H1 (cell line): ENCODE measurements at regions not wholly inside any gene's neighbourhood (a gene's known extent, or its start where the extent isn't known, plus 50 kb on each side); places are given as distances from the start of the nearest gene placed in this dataset.

Experiments used
- CTCF ChIA-PET: fragments of 300-600 bp; sonication (Branson Sonifier 250); formaldehyde crosslinking; loops from one replicate; lab custom pipeline; 2021; ENCODE audit not compliant: partially characterized antibody; lab: Charles Lee
- POLR2A ChIA-PET: fragments of 300-600 bp; sonication (Branson Sonifier 250); formaldehyde crosslinking; loops from one replicate; lab custom pipeline; 2021; ENCODE audit warnings: inconsistent platforms; ENCODE audit not compliant: partially characterized antibody; lab: Charles Lee
- DNase-seq, 2 experiments: peaks; one replicate each; pipeline versions ENCODE4 v3.0.0 to v3.0.0-alpha.2; 2010 to 2022; ENCODE audit warnings: low spot score in 2 of 2, low read depth in 1 of 2, mixed read lengths in 1 of 2
- FAIRE-seq: peaks from 2 replicates; lab custom pipeline; 2011; peaks lifted over from hg19 to GRCh38; lab: Jason Lieb, UNC
- H2AFZ ChIP-seq: 2 replicates; pipeline ENCODE4 v1.8.1; 2012; ENCODE audit warnings: low read length, inconsistent platforms
- H2AK5ac ChIP-seq: 2 replicates; pipeline ENCODE4 v1.6.1; 2013; ENCODE audit warnings: low read depth, low read length
- H2BK120ac ChIP-seq: replicated peaks from 2 replicates; pipeline ENCODE3; 2013; ENCODE audit warnings: low read depth, low read length, inconsistent platforms
- H2BK12ac ChIP-seq: 2 replicates; pipeline ENCODE4 v1.6.1; 2013; ENCODE audit warnings: low read depth, low read length
- H2BK15ac ChIP-seq: 2 replicates; pipeline ENCODE4 v1.6.1; 2013; ENCODE audit warnings: low read length
- H2BK20ac ChIP-seq: 2 replicates; pipeline ENCODE4 v1.6.1; 2013; ENCODE audit warnings: low read length
- H2BK5ac ChIP-seq: 2 replicates; pipeline ENCODE4 v1.6.1; 2013; ENCODE audit warnings: low read depth, low read length
- H3K14ac ChIP-seq: 2 replicates; pipeline ENCODE4 v1.6.1; 2013; ENCODE audit warnings: inconsistent platforms; ENCODE audit not compliant: insufficient read length
- H3K18ac ChIP-seq: 2 replicates; pipeline ENCODE4 v1.6.1; 2013; ENCODE audit warnings: low read length; ENCODE audit errors: extremely low read depth
- H3K23ac ChIP-seq: 2 replicates; pipeline ENCODE4 v1.6.1; 2013; ENCODE audit warnings: inconsistent platforms; ENCODE audit not compliant: insufficient read length
- H3K23me2 ChIP-seq: 2 replicates; pipeline ENCODE4 v1.6.1; 2013; ENCODE audit warnings: low read depth, low read length
- H3K27ac ChIP-seq: 2 replicates; pipeline ENCODE4 v1.6.1; 2011; ENCODE audit warnings: low read depth, low read length, inconsistent platforms
- H3K27me3 ChIP-seq, 4 experiments: replicated peaks in 1 of 4; 1 replicate in 1 of 4; 2 replicates in 3 of 4; pipeline versions ENCODE4 v1.6.1 to v1.8.1; 2011 to 2013; ENCODE audit warnings: low read length in 3 of 4, mild to moderate bottlenecking in 3 of 4, inconsistent platforms in 2 of 4, mixed read lengths in 2 of 4, moderate library complexity in 1 of 4; ENCODE audit not compliant: control insufficient read depth in 3 of 4, insufficient read depth in 3 of 4; ENCODE audit errors: extremely low read depth in 1 of 4
- H3K36me3 ChIP-seq, 4 experiments: 2 replicates each; pipeline versions ENCODE4 v1.6.1 to v1.8.1; 2011 to 2013; ENCODE audit warnings: mild to moderate bottlenecking in 4 of 4, low read length in 3 of 4, moderate library complexity in 2 of 4, control low read depth in 1 of 4, inconsistent platforms in 1 of 4; ENCODE audit not compliant: insufficient read depth in 4 of 4, control insufficient read depth in 2 of 4
- H3K4ac ChIP-seq: replicated peaks from 2 replicates; pipeline ENCODE3; 2013; ENCODE audit warnings: low read length, low read depth, mixed read lengths, inconsistent platforms; ENCODE audit not compliant: insufficient read length
- H3K4me1 ChIP-seq, 4 experiments: replicated peaks in 1 of 4; 1 replicate in 1 of 4; 2 replicates in 3 of 4; pipeline versions ENCODE4 v1.6.1 to v1.8.1; 2011 to 2013; ENCODE audit warnings: low read length in 3 of 4, inconsistent platforms in 2 of 4, mixed read lengths in 1 of 4; ENCODE audit not compliant: insufficient read depth in 4 of 4, control insufficient read depth in 3 of 4
- H3K4me2 ChIP-seq, 2 experiments: 2 replicates each; pipeline versions ENCODE4 v1.6.1 to v1.8.1; 2011 to 2013; ENCODE audit warnings: low read depth in 2 of 2, low read length in 2 of 2, control low read depth in 1 of 2, inconsistent platforms in 1 of 2, mild to moderate bottlenecking in 1 of 2; ENCODE audit not compliant: insufficient read depth in 1 of 2
- H3K4me3 ChIP-seq, 4 experiments: fragments of 200-600, 300-600 bp in 1 of 4; sonication (generic), shearing (Covaris generic), sonication (Bioruptor Twin) in 1 of 4; 2 replicates each; pipeline versions ENCODE4 v1.5.1 to v1.8.1; 2011 to 2016; ENCODE audit warnings: low read length in 4 of 4, low read depth in 3 of 4, control low read depth in 2 of 4, inconsistent platforms in 2 of 4, mild to moderate bottlenecking in 2 of 4, mixed read lengths in 1 of 4, moderate library complexity in 1 of 4; ENCODE audit not compliant: insufficient read depth in 2 of 4; ENCODE audit errors: extremely low read depth in 1 of 4
- H3K56ac ChIP-seq: replicated peaks from 2 replicates; pipeline ENCODE3; 2013; ENCODE audit warnings: low read depth, mild to moderate bottlenecking, mixed read lengths, low read length, inconsistent platforms; ENCODE audit not compliant: insufficient read length
- H3K79me1 ChIP-seq: 2 replicates; pipeline ENCODE4 v1.6.1; 2013; ENCODE audit warnings: low read depth, low read length, control low read depth
- H3K79me2 ChIP-seq, 2 experiments: 2 replicates each; pipeline versions ENCODE4 v1.6.1 to v1.8.1; 2012 to 2013; ENCODE audit warnings: low read length in 2 of 2, mild to moderate bottlenecking in 2 of 2, inconsistent platforms in 1 of 2; ENCODE audit not compliant: insufficient read depth in 2 of 2, control insufficient read depth in 1 of 2
- H3K9ac ChIP-seq, 4 experiments: replicated peaks in 1 of 4; 1 replicate in 1 of 4; 2 replicates in 3 of 4; pipeline versions ENCODE4 v1.6.1 to v1.8.1; 2011 to 2013; ENCODE audit warnings: low read depth in 3 of 4, low read length in 3 of 4, control low read depth in 2 of 4, mild to moderate bottlenecking in 2 of 4, moderate library complexity in 2 of 4, inconsistent platforms in 1 of 4; ENCODE audit errors: extremely low read depth in 1 of 4
- H3K9me3 ChIP-seq, 2 experiments: 2 replicates each; pipeline versions ENCODE4 v1.6.1 to v1.8.1; 2012 to 2013; ENCODE audit warnings: mild to moderate bottlenecking in 2 of 2, moderate library complexity in 2 of 2, control low read depth in 1 of 2, inconsistent platforms in 1 of 2, low read depth in 1 of 2, low read length in 1 of 2, mixed read lengths in 1 of 2; ENCODE audit not compliant: insufficient read depth in 2 of 2
- H4K20me1 ChIP-seq, 2 experiments: replicated peaks in 1 of 2; 2 replicates each; pipeline versions ENCODE3 to v1.8.1; 2011 to 2013; ENCODE audit warnings: inconsistent platforms in 2 of 2, low read length in 2 of 2, mild to moderate bottlenecking in 1 of 2; ENCODE audit not compliant: insufficient read depth in 2 of 2, control insufficient read depth in 1 of 2
- H4K5ac ChIP-seq: 2 replicates; pipeline ENCODE4 v1.6.1; 2013; ENCODE audit warnings: low read length, low read depth, mixed read lengths, inconsistent platforms; ENCODE audit not compliant: insufficient read length
- H4K8ac ChIP-seq: 2 replicates; pipeline ENCODE4 v1.8.0; 2013; ENCODE audit warnings: mild to moderate bottlenecking, moderate library complexity, low read length, inconsistent platforms; ENCODE audit not compliant: insufficient read depth; ENCODE audit errors: extremely low read depth
- H4K91ac ChIP-seq: replicated peaks from 2 replicates; pipeline ENCODE3; 2013; ENCODE audit warnings: low read length, mixed read lengths, inconsistent platforms; ENCODE audit not compliant: insufficient read length
- HDAC6 ChIP-seq: IDR thresholded peaks from one replicate; pipeline ENCODE4 v1.7.1; 2012; ENCODE audit warnings: low read depth, mild to moderate bottlenecking, inconsistent platforms, low read length, moderate library complexity
- RAD21 ChIP-seq, 2 experiments: IDR thresholded peaks in 1 of 2; conservative IDR thresholded peaks in 1 of 2; 2 replicates each; pipeline ENCODE4 v1.6.1; 2011; ENCODE audit warnings: low read depth in 2 of 2, low read length in 2 of 2, improper control_type of control experiment in 1 of 2, inconsistent platforms in 1 of 2, mild to moderate bottlenecking in 1 of 2, moderate library complexity in 1 of 2
- SRF ChIP-seq: IDR thresholded peaks from 2 replicates; pipeline ENCODE4 v1.6.1; 2011; ENCODE audit warnings: mild to moderate bottlenecking, low read depth, low read length, moderate library complexity
- SUZ12 ChIP-seq: fragments of 200-600 bp; sonication (generic); IDR thresholded peaks from 2 replicates; pipeline ENCODE4 v1.6.1; 2012; ENCODE audit warnings: mild to moderate bottlenecking, inconsistent platforms, low read length, moderate library complexity, mixed read lengths
- TAF1 ChIP-seq: IDR thresholded peaks from 2 replicates; pipeline ENCODE4 v1.6.1; 2011; ENCODE audit warnings: mild to moderate bottlenecking, low read depth, low read length
- YY1 ChIP-seq: IDR thresholded peaks from 2 replicates; pipeline ENCODE4 v1.6.1; 2011; ENCODE audit warnings: low read depth, mild to moderate bottlenecking, low read length
- WGBS, 2 experiments: shearing (Covaris generic) in 1 of 2; methylation state at CpG; one replicate each; pipeline versions ENCODE4 v1.1.6 to v1.1.7; 2013 to 2015; ENCODE audit warnings: low lambda C conversion rate in 2 of 2, mixed read lengths in 2 of 2, inconsistent platforms in 1 of 2, low coverage in 1 of 2, missing lambda C conversion rate in 1 of 2; ENCODE audit not compliant: insufficient replicate concordance in 2 of 2, insufficient coverage in 1 of 2, insufficient read length in 1 of 2; ENCODE audit errors: extremely low coverage in 1 of 2, missing lambda C conversion rate in 1 of 2; 5-methylcytosine and 5-hydroxymethylcytosine counted together
- TF ChIP-seq, protein P1 (sequence below): IDR thresholded peaks from 2 replicates; pipeline ENCODE4 v1.6.1; 2012; ENCODE audit warnings: inconsistent platforms
- TF ChIP-seq, protein P2 (sequence below), 3 experiments: IDR thresholded peaks; 1 replicate in 2 of 3; 2 replicates in 1 of 3; pipeline versions ENCODE4 v1.5.1 to v1.6.1; 2011; ENCODE audit warnings: low read length in 3 of 3, mild to moderate bottlenecking in 3 of 3, inconsistent platforms in 2 of 3, low read depth in 1 of 3, moderate library complexity in 1 of 3; ENCODE audit not compliant: insufficient read depth in 1 of 3; ENCODE audit errors: control extremely low read depth in 1 of 3

- Histone ChIP-seq H3K4me1 (0 out of 7 replicates have a peak, but pooled peaks cover 0 to 4% (median 0%) of the 10 kb centered on the region in 4 experiments), H3K27me3 (no peaks in the 10 kb centered on the region), H3K23ac (no peak overlapping the region), H4K8ac (no peak overlapping the region), H3K4ac (no peak overlapping the region), H2BK12ac (no peak overlapping the region), H3K27ac (no peak overlapping the region), H3K4me2 (no peak overlapping the region), H3K23me2 (no peaks in the 10 kb centered on the region; the same call in 1 of the 2 replicates), H3K9me3 (no peaks in the 10 kb centered on the region), H3K79me2 (no peaks in the 10 kb centered on the region), H2BK15ac (no peak overlapping the region), H2BK120ac (no peak overlapping the region), H3K14ac (no peak overlapping the region), H3K56ac (no peak overlapping the region), H4K20me1 (no peaks in the 10 kb centered on the region), H2AK5ac (no peak overlapping the region), H2AFZ (peak overlapping the region; percentile 18; the same call in 1 of the 2 replicates), H2BK5ac (peak overlapping the region; percentile 40; the same call in 1 of the 2 replicates), H3K9ac (no peak overlapping the region), H3K36me3 (no peaks in the 10 kb centered on the region), H4K5ac (no peak overlapping the region), H3K79me1 (no peaks in the 10 kb centered on the region), H2BK20ac (no peak overlapping the region), H3K18ac (peak overlapping the region; percentile 61; the same call in 1 of the 2 replicates), H3K4me3 (no peak overlapping the region), H4K91ac (peak overlapping the region; percentile 22)
- FAIRE-seq (no peak), DNase-seq (no peak)
- ChIA-PET CTCF (interaction anchor here (0.7 to 4.1 kb wide), 15 partner anchors 9 to 115 kb away, joined by 3 to 16 read pairs (median 5); no protein-coding TSS in a partner anchor), POLR2A (interaction anchor here (1.0 kb wide), 1 partner anchor 217 kb away, joined by 3 read pairs; no protein-coding TSS in a partner anchor)
- 93% methylated on average over 10 of the region's 10 CpGs; no CpG with 5 or more reads in 1 of the 2 experiments for WGBS, 2 experiments
- TF ChIP-seq SRF, result peak; percentile 64
- TF ChIP-seq TAF1, result no peak
- TF ChIP-seq, protein P1, sequence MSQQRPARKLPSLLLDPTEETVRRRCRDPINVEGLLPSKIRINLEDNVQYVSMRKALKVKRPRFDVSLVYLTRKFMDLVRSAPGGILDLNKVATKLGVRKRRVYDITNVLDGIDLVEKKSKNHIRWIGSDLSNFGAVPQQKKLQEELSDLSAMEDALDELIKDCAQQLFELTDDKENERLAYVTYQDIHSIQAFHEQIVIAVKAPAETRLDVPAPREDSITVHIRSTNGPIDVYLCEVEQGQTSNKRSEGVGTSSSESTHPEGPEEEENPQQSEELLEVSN, result 0 out of 2 replicates have a peak, but pooled peaks have one; percentile 15
- TF ChIP-seq HDAC6, result no peak
- TF ChIP-seq, protein P2, sequence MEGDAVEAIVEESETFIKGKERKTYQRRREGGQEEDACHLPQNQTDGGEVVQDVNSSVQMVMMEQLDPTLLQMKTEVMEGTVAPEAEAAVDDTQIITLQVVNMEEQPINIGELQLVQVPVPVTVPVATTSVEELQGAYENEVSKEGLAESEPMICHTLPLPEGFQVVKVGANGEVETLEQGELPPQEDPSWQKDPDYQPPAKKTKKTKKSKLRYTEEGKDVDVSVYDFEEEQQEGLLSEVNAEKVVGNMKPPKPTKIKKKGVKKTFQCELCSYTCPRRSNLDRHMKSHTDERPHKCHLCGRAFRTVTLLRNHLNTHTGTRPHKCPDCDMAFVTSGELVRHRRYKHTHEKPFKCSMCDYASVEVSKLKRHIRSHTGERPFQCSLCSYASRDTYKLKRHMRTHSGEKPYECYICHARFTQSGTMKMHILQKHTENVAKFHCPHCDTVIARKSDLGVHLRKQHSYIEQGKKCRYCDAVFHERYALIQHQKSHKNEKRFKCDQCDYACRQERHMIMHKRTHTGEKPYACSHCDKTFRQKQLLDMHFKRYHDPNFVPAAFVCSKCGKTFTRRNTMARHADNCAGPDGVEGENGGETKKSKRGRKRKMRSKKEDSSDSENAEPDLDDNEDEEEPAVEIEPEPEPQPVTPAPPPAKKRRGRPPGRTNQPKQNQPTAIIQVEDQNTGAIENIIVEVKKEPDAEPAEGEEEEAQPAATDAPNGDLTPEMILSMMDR (IDR thresholded peaks at IDR 0.05; ENCODE audit: control extremely low read depth in 1 of 3, insufficient read depth in 1 of 3, low read depth in 1 of 3, low read length in 3 of 3), result peak; percentile 4 to 32 (median 26); a peak in 3 of 4 replicates
- TF ChIP-seq YY1, result no peak
- TF ChIP-seq SUZ12, result no peak
- peak in 1 of 2 experiments; percentile 32; a peak in 1 of 4 replicates for TF ChIP-seq RAD21 (IDR thresholded peaks at IDR 0.05 in 1 of 2, conservative IDR thresholded peaks at IDR 0.05 in 1 of 2; ENCODE audit: low read depth in 2 of 2, low read length in 2 of 2)
These were observed 218.2 kb upstream of the PODXL start for GRCh38 chr7:131774419-131775220.
